GM12878 (cell line): ENCODE measurements at regions not wholly inside any gene's neighbourhood (a gene's known extent, or its start where the extent isn't known, plus 50 kb on each side); places are given as distances from the start of the nearest gene placed in this dataset.

Source experiments
- ATF3 ChIP-seq: IDR thresholded peaks from 2 replicates; pipeline ENCODE4 v1.6.1; 2011; ENCODE audit warnings: low read depth, mild to moderate bottlenecking, low read length, moderate library complexity, borderline replicate concordance; ENCODE audit errors: extremely low read depth
- BACH1 ChIP-seq: fragments of 450-650 bp; IDR thresholded peaks from 2 replicates; pipeline ENCODE4 v1.6.1; 2017; ENCODE audit warnings: mild to moderate bottlenecking, borderline replicate concordance
- BCL3 ChIP-seq: IDR thresholded peaks from 2 replicates; pipeline ENCODE4 v1.6.1; 2011; ENCODE audit warnings: borderline replicate concordance, low read depth, mild to moderate bottlenecking, moderate library complexity, low read length; ENCODE audit not compliant: insufficient read depth, poor library complexity, severe bottlenecking
- CTCF ChIP-seq, 3 experiments: IDR thresholded peaks in 2 of 3; conservative IDR thresholded peaks in 1 of 3; 2 replicates each; pipeline ENCODE4 v1.5.1; 2011; ENCODE audit warnings: low read depth in 3 of 3, low read length in 3 of 3, mild to moderate bottlenecking in 3 of 3, control low read depth in 2 of 3, moderate library complexity in 2 of 3, inconsistent platforms in 1 of 3, mixed read lengths in 1 of 3; ENCODE audit not compliant: control insufficient read depth in 2 of 3, insufficient read depth in 1 of 3; ENCODE audit errors: extremely low read depth in 1 of 3
- HDAC2 ChIP-seq: fragments of 200-600 bp; sonication (generic); IDR thresholded peaks from 2 replicates; pipeline ENCODE4 v1.6.1; 2017
- MAX ChIP-seq: IDR thresholded peaks from 2 replicates; pipeline ENCODE4 v1.6.1; 2012; ENCODE audit warnings: low read depth, low read length, improper control_type of control experiment
- POLR2A ChIP-seq: IDR thresholded peaks from 2 replicates; pipeline ENCODE4 v1.6.1; 2011; ENCODE audit warnings: low read depth, mild to moderate bottlenecking, low read length
- POLR2AphosphoS5 ChIP-seq: IDR thresholded peaks from 2 replicates; pipeline ENCODE4 v1.6.1; 2011; ENCODE audit warnings: mild to moderate bottlenecking, low read length, inconsistent platforms
- REST ChIP-seq: IDR thresholded peaks from 2 replicates; pipeline ENCODE4 v1.6.1; 2012; ENCODE audit warnings: mild to moderate bottlenecking, low read depth, low read length
- SMC3 ChIP-seq: IDR thresholded peaks from 2 replicates; pipeline ENCODE4 v1.6.1; 2011; ENCODE audit warnings: low read length, improper control_type of control experiment, borderline replicate concordance
- SUZ12 ChIP-seq: fragments of 200-600 bp; sonication (generic); IDR thresholded peaks from one replicate; pipeline ENCODE4 v1.6.1; 2018; ENCODE audit warnings: antibody characterized with exemption, mild to moderate bottlenecking; ENCODE audit not compliant: unreplicated experiment
- TCF7 ChIP-seq: IDR thresholded peaks from 2 replicates; pipeline ENCODE4 v1.6.1; 2014; ENCODE audit warnings: antibody characterized with exemption, borderline replicate concordance
- USF2 ChIP-seq: IDR thresholded peaks from 2 replicates; pipeline ENCODE4 v1.6.1; 2011; ENCODE audit warnings: low read depth, low read length, improper control_type of control experiment, borderline replicate concordance
- ZBED1 ChIP-seq: IDR thresholded peaks from 2 replicates; pipeline ENCODE4 v1.6.1; 2016; ENCODE audit warnings: borderline replicate concordance

- TF ChIP-seq ZBED1 (no peak), POLR2A (no peak), POLR2AphosphoS5 (no peak), SMC3 (no peak), ATF3 (no peak), HDAC2 (no peak), TCF7 (no peak), SUZ12 (no peak), USF2 (no peak), BACH1 (no peak), REST (no peak), CTCF (IDR thresholded peaks at IDR 0.05 in 2 of 3, conservative IDR thresholded peaks at IDR 0.05 in 1 of 3; ENCODE audit: control insufficient read depth in 2 of 3, extremely low read depth in 1 of 3, insufficient read depth in 1 of 3, low read depth in 3 of 3, low read length in 3 of 3) (no peak), BCL3 (no peak), MAX (no peak)
Observed at GRCh38 chr11:86119077-86119476, 50.2 kb upstream of the PICALM start.
